HepG2 (cell line): ENCODE measurements at regions not wholly inside any gene's neighbourhood (a gene's known extent, or its start where the extent isn't known, plus 50 kb on each side); places are given as distances from the start of the nearest gene placed in this dataset.

Experiments
- ATAC-seq: fragments of 200-7000 bp; cut with Tn5 transposase; 3 replicates; pipeline ENCODE4 v1.9.1; 2020; ENCODE audit warnings: mild to moderate bottlenecking, moderate library complexity
- BruUV-seq: library from RNA; stranded (reverse); fragments of 400-500 nt; replicated peaks from 2 replicates; lab custom pipeline; 2021; lab: Mats Ljungman, UMichigan
- CTCF ChIA-PET: fragments of 300-600 bp; formaldehyde crosslinking; extraction: SDS; loops from one replicate; lab custom pipeline; 2021; ENCODE audit warnings: low total read pairs, inconsistent platforms, low intra/inter-chr PET ratio; lab: Yijun Ruan, JAX
- POLR2A ChIA-PET: fragments of 350-600 bp; sonication (Branson Sonifier 250); formaldehyde crosslinking; loops from one replicate; lab custom pipeline; 2020; ENCODE audit warnings: antibody characterized with exemption, inconsistent platforms; lab: Yijun Ruan, JAX
- DNase-seq: peaks from one replicate; pipeline ENCODE4 v3.0.0-alpha.2; 2015; ENCODE audit warnings: low spot score
- FAIRE-seq: peaks from 3 replicates; lab custom pipeline; 2011; peaks lifted over from hg19 to GRCh38; lab: Jason Lieb, UNC
- H2AFZ ChIP-seq: one replicate; pipeline ENCODE4 v1.6.1; 2011; ENCODE audit warnings: low read length, inconsistent platforms
- H3K27ac ChIP-seq: fragments of 300-600 bp; 3 replicates; pipeline ENCODE4 v1.8.0; 2011; ENCODE audit warnings: mixed run types, mild to moderate bottlenecking, mixed read lengths, low read length, inconsistent platforms; ENCODE audit not compliant: insufficient read depth; ENCODE audit errors: extremely low read length
- H3K27me3 ChIP-seq, 2 experiments: fragments of 200-600 bp in 1 of 2; 2 replicates in 1 of 2; 3 replicates in 1 of 2; pipeline versions ENCODE4 v1.6.0 to v1.8.0; 2011; ENCODE audit warnings: low read length in 2 of 2, mild to moderate bottlenecking in 2 of 2, moderate library complexity in 2 of 2, inconsistent platforms in 1 of 2; ENCODE audit not compliant: insufficient read depth in 2 of 2, control insufficient read depth in 1 of 2
- H3K36me3 ChIP-seq, 2 experiments: fragments of 200-600 bp in 1 of 2; replicated peaks in 1 of 2; 2 replicates in 1 of 2; 3 replicates in 1 of 2; pipeline versions ENCODE4 v1.5.1 to v1.8.0; 2011; ENCODE audit warnings: low read length in 2 of 2, inconsistent platforms in 1 of 2; ENCODE audit not compliant: insufficient read depth in 2 of 2, control insufficient read depth in 1 of 2
- H3K4me1 ChIP-seq: 2 replicates; pipeline ENCODE4 v1.5.1; 2012; ENCODE audit warnings: low read length, inconsistent platforms; ENCODE audit not compliant: insufficient read depth
- H3K4me2 ChIP-seq: 2 replicates; pipeline ENCODE4 v1.6.0; 2011; ENCODE audit warnings: low read depth, low read length, inconsistent platforms
- H3K4me3 ChIP-seq, 3 experiments: fragments of 200-600 bp in 1 of 3; sonication (generic), shearing (Covaris generic) in 1 of 3; replicated peaks in 1 of 3; 2 replicates each; pipeline ENCODE4 v1.5.1; 2011 to 2016; ENCODE audit warnings: low read length in 3 of 3, inconsistent platforms in 2 of 3, low read depth in 2 of 3, mild to moderate bottlenecking in 2 of 3, control low read depth in 1 of 3, mixed read lengths in 1 of 3; ENCODE audit not compliant: insufficient read depth in 1 of 3
- H3K79me2 ChIP-seq: one replicate; pipeline ENCODE4 v1.6.1; 2011; ENCODE audit warnings: low read length, inconsistent platforms; ENCODE audit not compliant: insufficient read depth
- H3K9ac ChIP-seq: 2 replicates; pipeline ENCODE4 v1.6.0; 2011; ENCODE audit warnings: mild to moderate bottlenecking, low read depth, low read length, inconsistent platforms; ENCODE audit not compliant: insufficient read depth
- H3K9me3 ChIP-seq: 2 replicates; pipeline ENCODE4 v1.5.1; 2012; ENCODE audit warnings: mild to moderate bottlenecking, low read length
- H4K20me1 ChIP-seq: 2 replicates; pipeline ENCODE4 v1.6.0; 2011; ENCODE audit warnings: inconsistent platforms, mild to moderate bottlenecking, low read length, moderate library complexity; ENCODE audit not compliant: insufficient read depth
- CEBPB ChIP-seq: IDR thresholded peaks from 2 replicates; pipeline ENCODE4 v1.6.1; 2011; ENCODE audit warnings: low read depth, low read length, improper control_type of control experiment, borderline replicate concordance
- GABPB1 ChIP-seq: IDR thresholded peaks from 2 replicates; pipeline ENCODE4 v1.6.1; 2016; ENCODE audit warnings: mild to moderate bottlenecking, missing genetic modification reagents, moderate library complexity, missing compliant biosample characterization
- HNF1B ChIP-seq: sonication (generic); formaldehyde crosslinking; IDR thresholded peaks from 2 replicates; pipeline ENCODE4 v1.5.1; 2020; ENCODE audit warnings: mild to moderate bottlenecking, moderate library complexity, missing genetic modification reagents
- IRX3 ChIP-seq: sonication (generic); formaldehyde crosslinking; IDR thresholded peaks from 2 replicates; pipeline ENCODE4 v1.8.1; 2023; ENCODE audit warnings: mild to moderate bottlenecking, low read depth, missing genetic modification reagents, borderline replicate concordance
- ISL2 ChIP-seq: sonication (generic); formaldehyde crosslinking; IDR thresholded peaks from 2 replicates; pipeline ENCODE4 v1.5.0; 2020; ENCODE audit warnings: missing genetic modification reagents
- TOE1 ChIP-seq: sonication (generic); formaldehyde crosslinking; IDR thresholded peaks from 2 replicates; pipeline ENCODE4 v1.4.0; 2020; ENCODE audit warnings: mild to moderate bottlenecking, missing genetic modification reagents
- UBTF ChIP-seq: sonication (generic); formaldehyde crosslinking; IDR thresholded peaks from 2 replicates; pipeline ENCODE4 v1.4.0; 2020; ENCODE audit warnings: mild to moderate bottlenecking, missing genetic modification reagents
- ZBTB42 ChIP-seq: sonication (generic); formaldehyde crosslinking; IDR thresholded peaks from 2 replicates; pipeline ENCODE4 v1.5.0; 2020; ENCODE audit warnings: mild to moderate bottlenecking, missing genetic modification reagents
- ZFP62 ChIP-seq: sonication (generic); formaldehyde crosslinking; IDR thresholded peaks from 2 replicates; pipeline ENCODE4 v1.4.0; 2020; ENCODE audit warnings: missing genetic modification reagents
- ZNF792 ChIP-seq: IDR thresholded peaks from 2 replicates; pipeline ENCODE4 v1.6.1; 2016
- WGBS: methylation state at CpG from one replicate; pipeline ENCODE4 v1.1.6; 2017; ENCODE audit warnings: low lambda C conversion rate; 5-methylcytosine and 5-hydroxymethylcytosine counted together
- in situ Hi-C: cut with HindIII; loops from 2 replicates; pipeline ENCODE4 v1.10.0; 2017; ENCODE audit warnings: low pct_unique_long_range_greater_than_20kb; ENCODE audit not compliant: extremely low pct_ligation_motif_present
- intact Hi-C: fragments of 100-400 bp; cut with micrococcal nuclease; formaldehyde crosslinking; loops from one replicate; pipeline ENCODE4 v1.10.0; 2022; ENCODE audit not compliant: unreplicated experiment
- TF ChIP-seq, protein P1 (sequence below): sonication (generic); formaldehyde crosslinking; IDR thresholded peaks from 2 replicates; pipeline ENCODE4 v1.4.0; 2020; ENCODE audit warnings: mild to moderate bottlenecking, missing genetic modification reagents

DNA sequence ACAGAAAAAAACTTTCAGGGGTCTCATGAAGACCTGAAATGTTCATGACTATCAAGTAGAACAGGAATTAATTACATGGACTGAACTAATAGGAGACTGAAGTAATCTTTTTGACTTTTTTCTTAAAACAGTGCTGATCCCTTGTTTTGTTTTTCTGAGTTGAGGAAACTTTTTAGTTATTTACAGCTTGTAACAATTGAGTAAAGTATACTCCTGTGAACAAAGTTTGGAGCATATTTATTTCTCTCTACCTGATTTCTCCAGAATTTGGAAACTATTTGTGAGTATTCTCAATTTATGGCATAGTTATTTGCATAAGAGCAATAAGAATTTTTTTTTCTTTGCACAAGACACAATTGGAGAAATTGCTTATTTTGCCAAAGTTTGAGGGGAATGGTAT lies 64.8 kb downstream of the PCDH18 start (continued):
- no peak for TF ChIP-seq HNF1B (CRISPR knock-in tag)
- no peak for TF ChIP-seq TOE1 (CRISPR knock-in tag)

- Histone ChIP-seq H2AFZ (no peak overlapping the region), H3K9me3 (peaks cover 14% of the 10 kb centered on the region; the same call in 1 of the 2 replicates), H3K4me2 (no peak overlapping the region), H3K27ac (no peak overlapping the region), H3K4me1 (no peaks in the 10 kb centered on the region), H3K9ac (no peak overlapping the region), H3K79me2 (no peaks in the 10 kb centered on the region), H3K4me3 (no peak overlapping the region), H3K27me3 (no peaks in the 10 kb centered on the region), H3K36me3 (no peaks in the 10 kb centered on the region), H4K20me1 (no peaks in the 10 kb centered on the region)
- in situ Hi-C loops, result no loop called here
- 0% methylated on average over 1 of the region's 1 CpG for WGBS
- no peak for DNase-seq
- intact Hi-C loops, result no loop called here
- BruUV-seq, result no TSS peak
- FAIRE-seq, result no peak
- ChIA-PET POLR2A (no interaction called here), CTCF (no interaction called here)
- ATAC-seq, result no peak
- no peak for TF ChIP-seq ZFP62 (CRISPR knock-in tag)
- TF ChIP-seq UBTF (CRISPR knock-in tag), result no peak
- TF ChIP-seq, protein P1, sequence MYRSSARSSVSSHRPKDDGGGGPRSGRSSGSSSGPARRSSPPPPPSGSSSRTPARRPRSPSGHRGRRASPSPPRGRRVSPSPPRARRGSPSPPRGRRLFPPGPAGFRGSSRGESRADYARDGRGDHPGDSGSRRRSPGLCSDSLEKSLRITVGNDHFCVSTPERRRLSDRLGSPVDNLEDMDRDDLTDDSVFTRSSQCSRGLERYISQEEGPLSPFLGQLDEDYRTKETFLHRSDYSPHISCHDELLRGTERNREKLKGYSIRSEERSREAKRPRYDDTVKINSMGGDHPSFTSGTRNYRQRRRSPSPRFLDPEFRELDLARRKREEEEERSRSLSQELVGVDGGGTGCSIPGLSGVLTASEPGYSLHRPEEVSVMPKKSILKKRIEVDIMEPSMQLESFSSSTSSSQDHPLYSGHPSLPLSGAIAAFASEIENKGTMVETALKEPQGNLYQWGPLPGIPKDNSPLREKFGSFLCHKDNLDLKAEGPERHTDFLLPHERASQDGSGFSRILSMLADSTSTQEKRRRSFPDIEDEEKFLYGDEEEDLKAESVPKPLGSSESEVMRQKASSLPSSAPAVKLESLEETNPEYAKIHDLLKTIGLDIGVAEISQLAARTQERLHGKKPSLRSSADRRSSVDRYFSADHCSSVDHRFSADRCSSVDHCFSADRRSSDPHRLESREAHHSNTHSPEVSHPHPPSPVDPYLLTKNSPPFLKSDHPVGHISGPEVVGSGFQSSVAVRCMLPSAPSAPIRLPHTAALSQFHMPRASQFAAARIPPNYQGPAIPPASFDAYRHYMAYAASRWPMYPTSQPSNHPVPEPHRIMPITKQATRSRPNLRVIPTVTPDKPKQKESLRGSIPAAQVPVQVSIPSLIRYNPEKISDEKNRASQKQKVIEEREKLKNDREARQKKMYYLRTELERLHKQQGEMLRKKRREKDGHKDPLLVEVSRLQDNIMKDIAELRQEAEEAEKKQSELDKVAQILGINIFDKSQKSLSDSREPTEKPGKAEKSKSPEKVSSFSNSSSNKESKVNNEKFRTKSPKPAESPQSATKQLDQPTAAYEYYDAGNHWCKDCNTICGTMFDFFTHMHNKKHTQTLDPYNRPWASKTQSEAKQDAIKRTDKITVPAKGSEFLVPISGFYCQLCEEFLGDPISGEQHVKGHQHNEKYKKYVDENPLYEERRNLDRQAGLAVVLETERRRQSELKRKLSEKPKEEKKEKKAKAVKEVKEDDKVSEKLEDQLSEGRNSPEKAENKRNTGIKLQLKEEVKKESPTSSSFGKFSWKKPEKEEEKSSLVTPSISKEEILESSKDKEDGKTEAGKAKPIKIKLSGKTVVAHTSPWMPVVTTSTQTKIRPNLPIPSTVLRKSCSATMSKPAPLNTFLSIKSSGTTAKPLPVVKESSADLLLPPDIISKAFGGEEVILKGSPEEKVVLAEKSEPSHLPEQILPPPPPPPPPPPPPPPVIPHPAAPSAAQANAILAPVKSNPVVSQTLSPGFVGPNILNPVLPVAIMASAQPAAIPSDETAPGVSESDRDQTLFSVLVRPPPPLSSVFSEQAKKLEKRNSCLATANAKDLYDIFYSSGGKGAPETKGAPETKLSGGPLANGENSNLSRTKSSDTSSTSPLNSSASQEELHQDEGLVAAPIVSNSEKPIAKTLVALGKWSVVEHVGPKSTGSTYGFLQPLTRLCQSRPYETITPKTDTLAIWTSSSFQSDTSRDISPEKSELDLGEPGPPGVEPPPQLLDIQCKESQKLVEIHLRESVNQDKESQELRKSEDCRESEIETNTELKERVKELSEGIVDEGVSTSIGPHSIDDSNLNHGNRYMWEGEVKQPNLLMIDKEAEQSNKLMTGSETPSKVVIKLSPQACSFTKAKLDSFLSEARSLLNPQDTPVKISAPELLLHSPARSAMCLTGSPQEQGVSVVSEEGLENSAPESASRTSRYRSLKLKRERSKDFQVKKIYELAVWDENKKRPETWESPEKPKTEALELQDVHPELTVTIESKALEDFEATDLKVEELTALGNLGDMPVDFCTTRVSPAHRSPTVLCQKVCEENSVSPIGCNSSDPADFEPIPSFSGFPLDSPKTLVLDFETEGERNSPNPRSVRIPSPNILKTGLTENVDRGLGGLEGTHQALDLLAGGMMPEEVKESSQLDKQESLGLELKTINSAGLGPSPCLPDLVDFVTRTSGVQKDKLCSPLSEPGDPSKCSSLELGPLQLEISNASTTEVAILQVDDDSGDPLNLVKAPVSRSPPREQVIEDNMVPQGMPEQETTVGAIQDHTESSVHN (CRISPR knock-in tag), result no peak
- no peak for TF ChIP-seq IRX3 (CRISPR knock-in tag)
- TF ChIP-seq ISL2 (CRISPR knock-in tag), result no peak
- TF ChIP-seq GABPB1 (CRISPR knock-in tag), result no peak
- no peak for TF ChIP-seq ZNF792 (CRISPR knock-in tag)
- TF ChIP-seq ZBTB42, result no peak
- TF ChIP-seq CEBPB, result no peak
Measured at GRCh38 chr4:137463377-137464003, 68.8 kb downstream of the PCDH18 start.
